22Rv1 (cell line): ENCODE measurements at regions not wholly inside any gene's neighbourhood (a gene's known extent, or its start where the extent isn't known, plus 50 kb on each side); places are given as distances from the start of the nearest gene placed in this dataset.

Experiments
- CTCF ChIP-seq: fragments of 450-650 bp; IDR thresholded peaks from 2 replicates; pipeline ENCODE4 v1.5.1; 2017; ENCODE audit warnings: mild to moderate bottlenecking
- ZFX ChIP-seq: fragments of 450-650 bp; IDR thresholded peaks from 2 replicates; pipeline ENCODE4 v1.6.1; 2017; ENCODE audit warnings: antibody characterized with exemption, borderline replicate concordance

DNA sequence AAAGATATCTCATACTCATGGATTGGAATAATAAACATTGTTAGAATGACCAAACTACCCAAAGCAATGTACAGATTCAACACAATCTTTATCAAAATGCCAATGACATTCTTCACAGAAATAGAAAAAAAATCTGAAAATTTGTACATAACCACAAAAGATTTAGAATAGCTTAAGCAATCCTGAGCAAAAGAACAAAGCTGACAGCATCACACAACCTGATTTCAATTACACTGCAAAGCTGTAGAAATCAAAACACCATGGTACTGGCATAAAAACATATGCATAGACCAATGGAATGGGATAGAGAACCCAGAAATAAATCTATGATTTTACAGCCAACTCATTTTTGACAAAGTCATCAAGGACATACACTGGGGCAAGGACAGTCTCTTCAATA lies 130.0 kb upstream of the TMEM72 start:
- TF ChIP-seq CTCF (no peak), ZFX (no peak)
